BE2C (cell line): ENCODE measurements at regions not wholly inside any gene's neighbourhood (a gene's known extent, or its start where the extent isn't known, plus 50 kb on each side); places are given as distances from the start of the nearest gene placed in this dataset.

ENCODE experiments used
- DNase-seq: peaks from one replicate; pipeline ENCODE4 v3.0.0-alpha.2; 2020
- H3K27me3 ChIP-seq: fragments of 250-450 bp; sonication (Bioruptor Pico); 2 replicates; pipeline ENCODE4 v1.5.1; 2020; ENCODE audit warnings: mild to moderate bottlenecking
- H3K36me3 ChIP-seq: fragments of 250-450 bp; sonication (Bioruptor Pico); 2 replicates; pipeline ENCODE4 v1.5.1; 2020; ENCODE audit warnings: mild to moderate bottlenecking
- H3K4me1 ChIP-seq: fragments of 250-450 bp; sonication (Bioruptor Pico); 2 replicates; pipeline ENCODE4 v1.5.1; 2020
- H3K4me3 ChIP-seq: 2 replicates; pipeline ENCODE4 v1.5.1; 2011; ENCODE audit warnings: low read depth, low read length
- H3K9me3 ChIP-seq: fragments of 250-450 bp; sonication (Bioruptor Pico); 2 replicates; pipeline ENCODE4 v1.5.1; 2020
- TF ChIP-seq, protein P1 (sequence below): IDR thresholded peaks from 2 replicates; pipeline ENCODE4 v1.5.1; 2012; ENCODE audit warnings: mild to moderate bottlenecking, low read depth, low read length

DNA sequence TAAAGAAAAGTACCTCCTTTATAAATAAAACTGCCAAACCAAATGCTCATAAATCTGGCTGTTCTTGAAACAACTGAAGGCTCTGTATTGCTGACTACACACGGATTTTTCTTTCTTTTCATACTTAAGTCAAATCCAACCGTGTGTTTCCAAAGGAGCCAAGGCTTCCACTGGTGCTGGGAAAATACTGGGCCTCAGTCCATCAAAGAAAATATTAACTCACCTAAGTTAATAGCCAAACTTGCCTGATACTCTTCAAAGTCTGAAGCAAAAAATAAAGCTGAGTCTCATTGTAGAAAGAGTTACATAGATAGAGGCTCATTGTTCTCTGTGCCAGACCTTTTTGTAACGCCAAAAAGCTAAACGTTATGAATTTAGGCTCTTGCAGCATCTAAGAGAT lies 350.4 kb upstream of the CDH9 start:
- H3K36me3 ChIP-seq: no peaks in the 10 kb centered on the region
- DNase-seq: no peak
- no peaks in the 10 kb centered on the region; the same call in 1 of the 2 replicates for H3K4me1 ChIP-seq

GRCh38 chr5:27387535-27388073 lies 349.2 kb upstream of the CDH9 start:
- H3K4me3 ChIP-seq: no peak overlapping the region
- no peaks in the 10 kb centered on the region for H3K36me3 ChIP-seq
- no peaks in the 10 kb centered on the region for H3K9me3 ChIP-seq
- DNase-seq: no peak
- no peaks in the 10 kb centered on the region for H3K27me3 ChIP-seq
- H3K4me1 ChIP-seq: no peaks in the 10 kb centered on the region; the same call in 1 of the 2 replicates
- TF ChIP-seq, protein P1, sequence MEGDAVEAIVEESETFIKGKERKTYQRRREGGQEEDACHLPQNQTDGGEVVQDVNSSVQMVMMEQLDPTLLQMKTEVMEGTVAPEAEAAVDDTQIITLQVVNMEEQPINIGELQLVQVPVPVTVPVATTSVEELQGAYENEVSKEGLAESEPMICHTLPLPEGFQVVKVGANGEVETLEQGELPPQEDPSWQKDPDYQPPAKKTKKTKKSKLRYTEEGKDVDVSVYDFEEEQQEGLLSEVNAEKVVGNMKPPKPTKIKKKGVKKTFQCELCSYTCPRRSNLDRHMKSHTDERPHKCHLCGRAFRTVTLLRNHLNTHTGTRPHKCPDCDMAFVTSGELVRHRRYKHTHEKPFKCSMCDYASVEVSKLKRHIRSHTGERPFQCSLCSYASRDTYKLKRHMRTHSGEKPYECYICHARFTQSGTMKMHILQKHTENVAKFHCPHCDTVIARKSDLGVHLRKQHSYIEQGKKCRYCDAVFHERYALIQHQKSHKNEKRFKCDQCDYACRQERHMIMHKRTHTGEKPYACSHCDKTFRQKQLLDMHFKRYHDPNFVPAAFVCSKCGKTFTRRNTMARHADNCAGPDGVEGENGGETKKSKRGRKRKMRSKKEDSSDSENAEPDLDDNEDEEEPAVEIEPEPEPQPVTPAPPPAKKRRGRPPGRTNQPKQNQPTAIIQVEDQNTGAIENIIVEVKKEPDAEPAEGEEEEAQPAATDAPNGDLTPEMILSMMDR: no peak

More for the DNA sequence above, 350.4 kb upstream of the CDH9 start:
- TF ChIP-seq, protein P1: no peak
- no peaks in the 10 kb centered on the region for H3K27me3 ChIP-seq
- H3K4me3 ChIP-seq: no peak overlapping the region
- H3K9me3 ChIP-seq: no peaks in the 10 kb centered on the region

GRCh38 chr5:27381686-27382085 lies 343.3 kb upstream of the CDH9 start:
- no peaks in the 10 kb centered on the region for H3K9me3 ChIP-seq
- no peak for DNase-seq
- no peaks in the 10 kb centered on the region for H3K27me3 ChIP-seq
- no peaks in the 10 kb centered on the region for H3K4me1 ChIP-seq
- no peaks in the 10 kb centered on the region for H3K36me3 ChIP-seq
- TF ChIP-seq, protein P1: no peak
- H3K4me3 ChIP-seq: no peak overlapping the region

GRCh38 chr5:27377626-27378025 lies 339.2 kb upstream of the CDH9 start:
- H3K4me1 ChIP-seq: no peaks in the 10 kb centered on the region
- H3K27me3 ChIP-seq: no peaks in the 10 kb centered on the region
- no peaks in the 10 kb centered on the region for H3K36me3 ChIP-seq
- DNase-seq: no peak
- TF ChIP-seq, protein P1: no peak
- no peak overlapping the region for H3K4me3 ChIP-seq
- no peaks in the 10 kb centered on the region for H3K9me3 ChIP-seq

DNA sequence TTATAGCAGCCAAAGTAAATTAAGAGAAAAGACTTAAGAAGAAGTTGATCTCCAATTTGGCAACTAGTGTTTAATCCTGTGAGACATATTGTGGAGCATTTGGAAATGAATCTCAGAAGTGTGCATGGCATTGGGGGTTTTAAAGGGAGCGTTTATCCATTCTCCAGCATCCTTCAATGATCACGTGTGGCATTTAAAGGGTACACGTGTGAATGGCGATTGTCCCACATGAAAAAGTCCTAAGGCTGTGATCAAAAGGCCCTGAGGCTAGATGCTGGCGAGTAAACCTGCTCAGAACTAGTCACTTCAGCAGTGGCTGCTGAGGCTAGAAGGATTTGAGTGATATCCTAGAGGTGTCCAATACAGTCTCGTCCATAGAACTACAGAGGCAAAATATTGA lies 315.6 kb upstream of the CDH9 start:
- TF ChIP-seq, protein P1: no peak
- Histone ChIP-seq H3K4me1 (no peaks in the 10 kb centered on the region), H3K36me3 (no peaks in the 10 kb centered on the region), H3K9me3 (no peaks in the 10 kb centered on the region), H3K4me3 (no peak overlapping the region), H3K27me3 (no peaks in the 10 kb centered on the region)
- DNase-seq: no peak

DNA sequence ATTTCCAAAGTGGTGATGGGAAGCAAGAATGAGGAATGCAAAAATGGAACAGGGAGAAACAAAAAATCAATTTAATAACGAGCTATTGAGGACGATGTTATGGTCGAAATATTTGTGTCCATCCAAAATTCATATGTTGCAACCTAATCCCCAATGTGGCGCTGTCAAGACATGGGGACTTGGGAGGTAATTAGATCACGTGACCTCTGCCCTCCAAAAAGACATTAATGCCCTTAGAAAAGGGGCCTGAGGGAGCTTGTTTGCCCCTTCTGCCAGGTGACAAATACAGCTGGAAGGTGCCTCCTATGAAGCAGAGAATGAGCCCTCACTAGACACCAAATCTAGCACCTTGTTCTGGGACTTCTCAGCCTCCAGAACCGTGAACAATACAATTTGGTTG lies 315.2 kb upstream of the CDH9 start:
- no peak for DNase-seq
- H3K27me3 ChIP-seq: no peaks in the 10 kb centered on the region
- no peaks in the 10 kb centered on the region for H3K36me3 ChIP-seq
- no peak overlapping the region for H3K4me3 ChIP-seq
- H3K9me3 ChIP-seq: no peaks in the 10 kb centered on the region
- TF ChIP-seq, protein P1: no peak
- no peaks in the 10 kb centered on the region for H3K4me1 ChIP-seq
